HG02885 (cell line): ENCODE measurements at regions not wholly inside any gene's neighbourhood (a gene's known extent, or its start where the extent isn't known, plus 50 kb on each side); places are given as distances from the start of the nearest gene placed in this dataset.

Source experiments
- ATAC-seq: cut with Tn5 transposase; IDR thresholded peaks from one replicate; pipeline ENCODE4 v1.9.1; 2021; ENCODE audit warnings: mild to moderate bottlenecking; ENCODE audit not compliant: unreplicated experiment, poor library complexity

DNA sequence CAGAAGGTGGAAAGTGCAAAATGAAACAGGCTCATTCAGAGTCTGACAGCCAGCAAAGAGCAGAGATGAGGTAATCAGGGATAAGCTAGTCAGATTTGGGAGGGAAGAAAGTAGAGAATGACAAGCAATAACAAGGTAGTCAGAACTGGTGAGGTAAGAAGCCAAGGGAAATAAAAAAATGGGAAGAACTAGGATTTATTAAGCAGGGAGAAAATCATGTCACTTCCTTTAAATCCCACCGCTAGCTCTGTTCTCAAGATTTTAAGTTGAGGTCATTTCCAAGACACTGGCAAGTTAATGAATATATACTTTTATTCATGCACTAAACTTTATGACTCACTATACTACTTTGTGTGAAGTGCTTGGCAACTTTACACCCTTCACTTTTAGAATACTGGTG, 1106.8 kb downstream of the IGSF11 start:
- ATAC-seq = no peak

DNA sequence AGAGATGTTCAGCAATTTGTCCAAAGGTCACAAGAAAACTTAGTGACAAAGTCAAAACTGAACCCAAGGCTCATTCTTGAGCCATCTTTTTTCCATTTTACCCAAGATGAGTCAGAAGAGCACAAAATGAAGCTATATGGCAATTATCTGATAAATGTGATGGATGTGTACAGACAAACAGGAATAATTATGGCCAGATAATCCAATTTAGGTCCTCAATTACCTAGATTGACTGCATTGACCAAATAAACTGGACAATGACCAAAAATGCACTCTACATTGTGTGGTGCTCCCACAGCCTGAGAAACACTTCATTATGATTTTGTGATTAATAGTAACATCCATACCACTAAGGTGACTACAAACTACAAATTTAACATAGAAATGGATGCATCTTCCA, 1105.8 kb downstream of the IGSF11 start:
- ATAC-seq = no peak

DNA sequence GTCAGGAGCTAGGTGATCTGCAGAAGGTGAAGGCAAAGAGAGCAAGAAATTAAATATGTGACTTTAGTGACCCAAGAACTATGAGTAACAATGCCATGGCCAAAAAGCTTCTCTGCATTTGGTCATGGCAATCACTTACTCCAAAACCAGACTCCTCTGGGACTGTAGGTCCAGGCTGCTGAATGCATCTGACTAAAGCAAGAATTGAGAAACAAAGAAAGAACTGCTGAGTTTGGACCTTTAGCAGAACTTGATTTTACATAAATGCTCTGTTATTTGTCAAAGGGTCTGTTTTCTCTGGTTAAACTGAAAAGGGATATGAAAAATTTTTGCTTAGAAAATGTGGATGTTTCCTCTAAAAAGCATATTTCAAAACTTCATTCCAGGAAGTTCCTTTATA, 1102.2 kb downstream of the IGSF11 start:
- ATAC-seq = no peak

DNA sequence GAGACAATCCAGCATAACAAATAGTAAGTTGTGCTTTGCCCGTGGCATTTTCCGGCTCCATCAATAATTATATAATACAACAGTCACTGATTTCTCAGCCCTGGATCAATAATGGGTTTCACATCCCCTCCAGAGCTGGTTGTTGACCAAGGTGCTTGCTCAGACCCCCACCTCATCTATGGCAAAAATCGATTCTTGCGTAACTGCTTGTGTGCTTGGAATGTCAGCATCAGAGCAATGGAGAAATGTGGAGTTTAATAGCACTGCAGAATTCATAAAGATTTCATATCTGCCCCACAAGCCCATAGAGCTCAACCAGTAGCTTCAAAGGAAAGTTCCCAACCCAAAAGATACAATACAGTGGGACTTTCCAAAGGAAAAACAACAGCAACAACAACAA, 1098.5 kb downstream of the IGSF11 start:
- no peak for ATAC-seq

DNA sequence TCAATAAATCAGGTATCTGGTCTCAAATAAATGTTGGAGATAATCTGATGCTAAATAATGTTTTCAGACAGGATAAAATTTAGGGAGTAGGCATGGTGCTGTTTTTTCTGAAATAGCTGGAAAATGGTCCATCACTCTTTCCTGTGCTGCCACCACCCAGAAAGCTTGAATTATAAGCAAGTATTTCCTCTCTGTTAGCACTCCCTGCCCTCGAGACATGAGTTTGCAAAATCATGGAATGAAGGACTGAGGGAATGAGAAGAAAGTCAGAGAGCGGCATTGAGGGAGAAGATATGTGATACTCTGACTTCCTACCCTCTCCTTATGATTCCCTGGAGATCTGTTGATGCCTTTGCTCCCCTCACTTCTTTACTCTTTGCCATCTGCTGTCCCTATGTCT, 1095.7 kb downstream of the IGSF11 start:
- ATAC-seq = no peak

DNA sequence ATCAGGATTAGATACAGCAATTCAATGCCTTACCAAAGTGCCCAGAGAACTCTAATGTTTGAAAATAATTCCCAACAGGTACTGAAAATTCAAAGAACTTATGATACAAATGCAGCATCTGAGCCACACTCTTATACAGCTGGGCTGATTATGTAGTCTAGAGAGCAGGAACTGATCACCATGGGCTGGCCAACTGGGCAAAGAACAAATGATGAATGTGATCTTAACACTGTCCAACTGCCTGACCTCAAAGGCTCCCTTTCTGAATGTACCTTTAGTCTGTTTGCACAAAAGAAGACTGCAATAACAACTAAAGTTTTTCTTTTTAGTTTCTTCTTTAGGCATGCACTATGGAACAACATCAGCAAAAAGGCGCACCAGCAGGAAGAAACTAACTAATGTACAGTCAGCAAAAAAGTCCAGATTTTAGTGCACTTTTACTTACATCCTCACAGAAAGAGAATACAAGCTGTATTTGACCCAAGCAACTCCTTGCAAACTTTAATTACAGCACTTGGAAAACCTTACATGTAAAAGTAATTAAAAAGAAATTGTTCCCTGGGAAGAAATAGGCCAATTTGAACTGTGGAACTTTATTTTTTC, 1095.1 kb downstream of the IGSF11 start:
- no peak for ATAC-seq

DNA sequence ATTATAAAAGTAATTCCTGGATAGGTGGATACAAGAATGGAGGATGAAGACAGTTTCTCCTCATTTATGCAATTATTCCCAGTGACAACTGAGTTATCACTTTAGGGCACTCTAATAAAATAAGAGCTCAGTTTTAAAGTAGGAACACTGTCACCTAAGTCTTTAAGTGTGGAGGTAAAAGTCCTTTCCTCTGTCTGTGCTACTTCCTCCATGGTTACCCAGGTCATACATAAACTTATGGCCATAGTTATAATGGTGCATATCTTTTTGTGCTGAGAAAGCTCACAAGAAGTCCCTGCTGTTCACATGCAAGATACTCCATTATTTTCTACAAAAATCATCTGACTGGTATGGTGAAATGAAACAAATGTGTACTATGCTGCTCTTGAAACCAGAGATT, 1093.6 kb downstream of the IGSF11 start:
- ATAC-seq = no peak

DNA sequence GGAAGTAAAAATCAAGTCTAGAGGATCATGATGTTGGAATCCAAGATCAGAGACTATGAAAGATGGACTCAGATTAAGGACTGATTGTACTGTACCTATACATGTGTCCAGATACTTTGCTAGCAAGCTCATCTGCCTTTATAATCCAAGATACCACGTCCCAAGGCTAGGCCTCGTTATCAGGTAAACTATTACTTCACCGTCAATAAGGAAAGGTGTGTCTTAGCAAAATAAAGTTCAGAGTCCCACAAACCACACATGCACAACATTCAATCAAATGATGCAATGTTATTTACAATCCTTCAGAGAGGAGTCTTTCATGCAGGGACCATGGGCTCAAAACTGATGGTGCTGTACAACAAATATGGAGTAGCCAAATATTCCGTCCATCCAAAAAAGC, 1092.9 kb downstream of the IGSF11 start:
- ATAC-seq = no peak

DNA sequence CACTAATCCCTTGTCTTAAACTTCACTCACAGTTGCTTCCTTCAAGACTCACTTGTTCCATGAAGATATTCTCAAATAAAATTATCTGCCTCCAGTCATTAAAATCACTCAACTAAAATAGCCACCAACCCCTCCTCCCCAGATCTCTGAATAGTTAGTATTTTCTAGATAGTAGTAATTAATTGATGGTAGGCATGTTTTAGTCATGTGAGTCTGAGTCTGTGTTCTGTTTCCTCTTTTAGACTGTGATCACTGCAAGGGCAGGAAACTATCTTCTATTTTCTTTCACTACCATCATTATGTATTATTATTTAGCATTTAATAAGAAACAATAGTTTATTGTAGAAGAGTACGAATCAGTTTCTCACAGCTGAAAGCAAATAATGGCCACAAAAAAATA, 1080.5 kb downstream of the IGSF11 start:
- no peak for ATAC-seq

DNA sequence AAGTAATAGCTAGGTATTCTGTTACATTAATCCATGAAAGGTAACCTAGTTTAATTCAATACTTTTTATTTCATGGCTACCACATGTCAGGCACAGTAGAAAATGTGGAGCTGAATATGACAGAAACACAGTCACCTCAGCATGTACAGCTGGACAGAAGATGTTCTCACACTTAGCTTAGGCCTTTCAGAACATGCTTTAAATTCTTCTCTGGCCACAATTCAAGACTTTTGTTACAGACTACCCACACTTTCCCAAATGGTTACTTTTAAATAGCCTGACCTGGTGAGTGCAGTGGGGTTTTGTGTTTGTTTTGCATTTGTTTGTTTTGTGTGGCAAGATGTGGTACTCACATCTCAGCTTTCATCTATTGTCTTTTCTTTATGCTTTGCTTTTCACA, 1079.5 kb downstream of the IGSF11 start:
- no peak for ATAC-seq

DNA sequence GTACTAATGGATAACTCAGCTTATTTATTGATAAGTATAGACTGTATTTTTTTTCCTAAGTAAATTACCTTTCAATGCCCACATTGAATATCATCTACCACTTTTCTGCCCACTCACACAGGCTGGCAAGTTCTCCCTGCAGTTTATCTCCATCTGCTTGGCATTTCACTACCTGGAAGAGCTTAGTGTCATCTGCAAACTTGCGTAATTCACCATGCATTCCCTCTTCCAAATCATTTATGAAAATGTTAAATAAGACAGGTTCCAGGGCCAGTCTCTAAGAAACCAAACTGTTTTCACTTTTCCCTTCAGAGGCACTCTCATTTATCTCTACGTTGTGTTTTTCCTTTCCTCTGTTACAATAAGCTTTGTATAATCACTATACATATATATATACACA, 1076.6 kb downstream of the IGSF11 start:
- ATAC-seq = no peak

DNA sequence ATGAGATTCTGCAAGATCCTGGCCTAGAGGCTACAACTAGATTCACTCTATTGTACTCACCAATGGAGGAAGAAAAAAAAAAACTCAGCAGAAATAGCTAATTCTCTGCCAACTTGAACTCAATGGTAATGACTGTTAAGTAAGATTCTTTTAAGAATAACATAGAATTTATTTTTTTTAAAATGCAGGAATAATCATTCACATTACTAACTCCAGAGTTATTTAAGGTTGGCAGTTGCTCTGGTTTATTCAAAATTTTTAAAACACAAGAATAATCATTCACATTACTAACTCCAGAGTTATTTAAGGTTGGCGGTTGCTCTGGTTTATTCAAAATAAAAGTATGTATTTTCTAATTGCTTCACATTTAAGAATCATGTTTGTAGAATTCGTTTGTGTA, 1071.9 kb downstream of the IGSF11 start:
- ATAC-seq = no peak

DNA sequence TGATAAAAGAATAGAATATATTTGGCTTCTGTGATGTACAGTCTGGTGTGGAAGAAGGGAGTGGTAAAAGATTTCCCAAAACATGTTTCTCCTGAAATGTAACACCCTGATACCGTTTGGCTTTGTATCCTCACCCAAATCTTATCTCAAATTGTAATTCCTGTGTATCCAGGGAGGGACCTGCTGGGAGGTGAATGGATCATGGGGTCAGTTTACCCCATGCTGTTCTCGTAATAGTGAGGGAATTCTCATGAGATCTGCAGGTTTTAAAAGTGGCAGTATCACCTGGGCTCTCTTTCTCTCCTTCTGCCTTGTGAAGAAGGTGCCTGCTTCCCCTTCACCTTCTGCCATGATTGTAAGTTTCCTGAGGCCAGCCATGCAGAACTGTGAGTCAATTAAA, 1070.8 kb downstream of the IGSF11 start:
- ATAC-seq = no peak

DNA sequence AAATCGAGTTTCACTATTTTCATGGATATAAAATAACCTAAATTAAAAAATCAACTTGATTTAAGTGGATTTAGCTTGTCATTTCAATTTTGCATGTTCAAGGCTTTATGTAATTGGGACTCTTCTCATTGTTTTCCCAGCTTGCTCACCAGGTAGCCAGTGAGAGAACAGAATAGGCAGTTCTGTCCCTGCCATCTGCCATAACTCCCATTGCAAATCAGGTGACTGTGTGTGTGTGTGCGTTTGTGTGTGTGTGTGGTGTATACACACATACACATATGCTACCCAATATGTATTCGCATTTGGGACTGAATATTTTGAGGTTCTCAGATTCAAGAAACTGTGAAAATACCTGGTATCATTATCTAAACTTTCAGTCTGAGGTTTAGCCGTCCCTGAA, 1069.8 kb downstream of the IGSF11 start:
- ATAC-seq = no peak

DNA sequence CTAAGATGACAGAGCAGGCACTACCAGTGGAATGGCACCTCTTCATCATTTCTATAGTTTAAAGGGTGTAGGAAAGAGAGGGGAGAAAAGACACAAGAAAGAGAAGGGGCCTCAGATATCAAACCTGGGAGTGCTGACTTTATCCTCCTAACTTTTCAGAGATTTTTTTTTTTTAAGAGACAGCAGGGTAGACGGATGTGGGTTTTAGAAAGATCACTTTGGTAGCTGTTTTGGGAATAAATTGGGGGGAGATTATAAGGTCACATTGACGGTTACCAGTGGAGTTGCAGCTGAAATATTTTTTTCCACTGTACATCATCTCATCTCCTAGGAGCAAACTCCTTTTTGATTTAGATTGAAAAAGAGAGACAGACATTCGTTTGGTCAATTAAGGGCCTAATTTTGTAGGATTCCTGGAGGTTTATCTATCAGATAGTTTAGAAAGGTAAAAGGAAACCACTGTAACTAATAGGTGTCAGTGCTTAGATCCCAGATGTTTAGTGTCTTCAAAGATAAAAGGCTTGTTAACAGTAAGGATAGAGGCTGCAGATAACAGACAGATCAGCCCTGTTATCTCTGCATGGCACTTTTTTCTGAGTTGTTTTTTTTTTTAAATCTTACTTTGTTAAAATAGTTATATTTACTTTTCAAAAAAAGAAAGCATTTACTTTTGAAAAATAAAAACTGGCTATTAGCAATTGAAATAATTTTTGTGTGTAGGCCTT, 1057.0 kb downstream of the IGSF11 start:
- ATAC-seq = no peak

DNA sequence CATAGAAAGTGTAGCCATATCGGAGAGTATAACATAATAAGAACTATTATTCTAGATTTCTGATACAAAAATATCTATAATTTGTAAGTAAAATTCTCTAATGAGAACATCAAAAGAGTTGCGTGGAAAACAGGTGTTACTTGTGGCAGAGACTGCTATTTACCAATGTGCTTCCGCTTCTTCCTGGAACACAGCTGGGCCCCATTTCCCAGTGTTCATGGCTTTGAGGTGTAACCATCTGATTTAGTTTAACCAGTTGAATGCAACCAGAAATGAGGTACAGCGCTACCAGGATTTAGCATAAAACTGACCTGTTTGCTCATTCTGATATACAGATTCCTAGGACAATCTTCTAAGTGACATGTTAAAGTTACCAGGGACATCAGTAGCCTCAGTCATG, 1055.2 kb downstream of the IGSF11 start:
- no peak for ATAC-seq

DNA sequence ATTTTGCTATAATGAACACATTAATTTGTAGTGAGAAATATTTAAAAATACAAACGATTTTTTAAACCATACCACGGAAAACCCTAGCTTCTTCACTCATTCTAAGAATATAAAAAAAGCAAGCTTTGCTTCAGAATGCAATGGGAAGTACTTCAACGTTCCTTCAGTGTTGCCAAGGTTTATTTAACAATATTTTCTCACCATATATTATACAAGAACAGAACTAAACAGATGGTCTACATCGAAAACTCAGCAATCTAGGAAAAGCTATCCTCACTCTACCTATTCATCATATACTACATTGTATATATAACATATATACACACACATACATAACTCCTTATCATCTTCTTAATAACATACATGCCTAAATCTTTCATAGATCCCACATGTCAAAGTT, 1047.4 kb downstream of the IGSF11 start:
- ATAC-seq = no peak

DNA sequence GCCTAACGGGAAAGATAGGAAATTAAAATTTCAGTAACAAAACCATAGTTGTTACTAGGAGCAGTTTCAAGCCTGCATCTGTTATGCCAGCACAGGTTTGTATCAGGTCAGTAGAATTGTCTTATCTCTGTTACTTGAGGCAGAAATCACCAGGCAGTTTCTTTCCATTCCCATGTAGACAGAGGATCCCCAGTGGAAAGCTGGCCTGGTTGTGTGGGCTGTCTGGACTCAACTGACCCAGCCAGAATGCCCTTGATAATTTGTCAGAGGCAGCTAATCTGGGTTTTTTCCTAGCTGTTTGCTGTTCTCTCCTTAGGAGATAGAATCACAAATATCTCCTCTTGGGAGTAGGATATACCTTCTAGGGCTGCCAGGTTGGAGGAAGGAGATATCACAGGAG, 1044.7 kb downstream of the IGSF11 start:
- no peak for ATAC-seq

DNA sequence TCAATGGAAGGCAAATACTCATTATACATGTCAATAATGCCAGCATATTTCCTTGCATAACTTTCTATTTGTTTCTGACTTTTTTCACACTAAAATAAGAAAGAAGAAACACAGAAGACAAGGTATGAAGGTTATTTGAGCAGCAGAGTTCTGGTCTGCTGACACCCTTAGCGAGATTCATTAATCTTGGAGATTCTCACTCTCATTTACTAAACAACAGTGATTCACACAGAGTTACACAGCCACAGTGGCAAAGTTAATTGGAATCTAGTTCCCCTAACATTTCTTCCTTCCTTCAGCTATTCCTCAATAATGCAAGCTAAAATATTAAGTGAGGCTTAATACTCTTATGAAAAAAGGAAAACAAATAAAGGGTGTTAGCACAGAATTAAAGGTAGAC, 1044.0 kb downstream of the IGSF11 start:
- no peak for ATAC-seq

DNA sequence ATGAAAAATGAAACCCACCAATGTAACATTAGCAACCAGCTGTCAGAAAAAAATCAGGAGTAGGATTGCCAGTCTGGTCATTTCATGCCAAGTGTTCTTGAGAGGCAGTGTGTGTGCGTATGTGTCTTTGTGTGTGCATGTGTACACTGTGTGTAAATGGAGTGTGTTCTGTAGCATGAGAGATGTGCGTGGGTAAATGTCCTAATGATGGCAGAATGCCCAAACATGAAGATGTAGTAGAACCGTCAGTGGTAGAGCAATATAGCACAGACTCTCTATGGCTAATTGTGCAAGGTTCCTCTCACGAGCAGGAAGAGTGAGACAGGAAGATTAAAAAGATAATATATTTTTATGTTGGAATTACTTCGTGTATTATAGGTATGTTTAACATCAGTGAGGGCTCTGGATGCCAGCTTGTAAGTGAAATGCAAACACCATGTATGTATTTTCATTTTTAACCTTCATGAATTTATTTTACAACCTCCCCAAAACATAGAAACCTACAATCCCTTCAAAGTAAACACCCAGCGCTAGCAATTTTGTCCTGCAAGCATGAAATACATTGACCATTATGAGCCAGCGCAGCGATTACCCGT, 1038.7 kb downstream of the IGSF11 start:
- ATAC-seq = no peak

DNA sequence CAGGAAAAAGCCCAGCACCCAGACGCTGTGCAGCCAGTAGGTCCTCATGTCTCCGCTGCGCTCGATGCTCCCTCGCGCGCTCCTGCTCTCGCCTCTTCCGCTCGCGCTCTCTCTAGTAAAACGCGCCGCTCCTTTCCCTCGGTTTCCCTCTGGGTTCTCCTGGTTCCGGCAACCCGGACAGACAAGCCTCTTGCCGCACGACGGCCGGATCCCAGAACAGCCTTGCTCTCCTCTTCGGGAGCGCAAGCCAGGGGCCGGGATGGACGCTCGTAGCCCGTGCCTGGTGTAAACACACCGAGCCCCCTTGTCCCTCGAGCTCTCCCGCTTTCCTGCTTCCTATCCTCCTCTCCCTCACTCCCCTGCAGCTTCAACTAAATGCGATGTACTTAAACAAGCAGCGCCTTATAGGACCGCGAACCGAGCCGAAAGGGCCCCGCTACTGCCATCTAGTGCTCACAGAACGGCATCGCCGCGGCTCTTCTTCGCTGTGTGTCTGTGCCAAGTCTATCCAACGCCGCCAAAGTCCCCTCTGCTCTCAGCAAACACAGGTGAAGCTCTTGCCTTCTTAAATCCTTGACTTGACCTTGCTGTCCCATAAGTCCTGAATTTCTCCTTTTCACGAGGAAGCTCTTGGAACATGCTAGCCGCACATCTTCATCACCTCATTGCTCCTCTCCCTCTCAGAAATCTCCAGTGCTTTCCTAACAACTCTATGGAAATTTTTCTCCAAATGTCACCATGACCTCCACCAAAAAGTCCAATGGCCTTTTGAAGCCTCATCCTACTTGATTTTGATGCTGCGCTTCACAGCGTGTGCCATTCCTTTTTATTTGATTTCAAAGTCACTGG, 1037.2 kb downstream of the IGSF11 start:
- peak; percentile 99 for ATAC-seq
